ENCODE measurements at regions not wholly inside any gene's neighbourhood (a gene's known extent, or its start where the extent isn't known, plus 50 kb on each side); places are given as distances from the start of the nearest gene placed in this dataset.
"Not testable (repeated sequence)": the region's sequence is repeated elsewhere in the genome, so short reads cannot be mapped to it uniquely, and the experiment has no call there.

DNA sequence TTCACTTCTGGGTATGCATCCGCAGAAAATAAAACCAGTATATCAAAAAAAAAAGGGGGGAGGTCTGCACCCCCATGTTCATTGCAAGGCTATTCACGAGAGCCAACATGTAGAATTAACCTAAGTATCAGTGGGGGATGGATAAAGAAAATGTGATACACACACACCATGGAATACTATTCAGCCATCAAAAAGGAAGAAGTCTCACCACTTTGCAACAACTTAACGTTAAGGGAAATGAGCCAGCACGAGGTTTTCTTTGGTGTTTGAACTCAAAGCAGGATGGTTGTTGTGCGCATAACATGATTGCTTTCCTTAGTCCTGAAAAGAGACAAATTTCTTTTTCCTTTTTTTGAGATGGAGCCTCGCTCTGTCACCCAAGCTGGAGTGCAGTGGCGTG, 222.7 kb downstream of the SHOX start:
- H3K4me1 Mint-ChIP-seq (ENCODE audit: unreplicated experiment) = peaks cover 14% of the 10 kb centered on the region
- TF ChIP-seq, protein P1, sequence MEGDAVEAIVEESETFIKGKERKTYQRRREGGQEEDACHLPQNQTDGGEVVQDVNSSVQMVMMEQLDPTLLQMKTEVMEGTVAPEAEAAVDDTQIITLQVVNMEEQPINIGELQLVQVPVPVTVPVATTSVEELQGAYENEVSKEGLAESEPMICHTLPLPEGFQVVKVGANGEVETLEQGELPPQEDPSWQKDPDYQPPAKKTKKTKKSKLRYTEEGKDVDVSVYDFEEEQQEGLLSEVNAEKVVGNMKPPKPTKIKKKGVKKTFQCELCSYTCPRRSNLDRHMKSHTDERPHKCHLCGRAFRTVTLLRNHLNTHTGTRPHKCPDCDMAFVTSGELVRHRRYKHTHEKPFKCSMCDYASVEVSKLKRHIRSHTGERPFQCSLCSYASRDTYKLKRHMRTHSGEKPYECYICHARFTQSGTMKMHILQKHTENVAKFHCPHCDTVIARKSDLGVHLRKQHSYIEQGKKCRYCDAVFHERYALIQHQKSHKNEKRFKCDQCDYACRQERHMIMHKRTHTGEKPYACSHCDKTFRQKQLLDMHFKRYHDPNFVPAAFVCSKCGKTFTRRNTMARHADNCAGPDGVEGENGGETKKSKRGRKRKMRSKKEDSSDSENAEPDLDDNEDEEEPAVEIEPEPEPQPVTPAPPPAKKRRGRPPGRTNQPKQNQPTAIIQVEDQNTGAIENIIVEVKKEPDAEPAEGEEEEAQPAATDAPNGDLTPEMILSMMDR (conservative IDR thresholded peaks at IDR 0.05) = no peak
- no peak overlapping the region for H3K27ac Mint-ChIP-seq
- H3K27me3 Mint-ChIP-seq = peaks cover 13% of the 10 kb centered on the region
- H3K9me3 Mint-ChIP-seq = no peaks in the 10 kb centered on the region
- H3K4me3 Mint-ChIP-seq = no peak overlapping the region
- H3K36me3 Mint-ChIP-seq = no peaks in the 10 kb centered on the region
- DNase-seq (ENCODE audit: extremely low spot score, unreplicated experiment) = peak; percentile 2

- TF ChIP-seq, protein P1 (conservative IDR thresholded peaks at IDR 0.05) = no peak
- H3K27me3 Mint-ChIP-seq = peaks cover 8% of the 10 kb centered on the region
- peak overlapping the region; percentile 54 for H3K4me3 Mint-ChIP-seq
- H3K36me3 Mint-ChIP-seq = no peaks in the 10 kb centered on the region
- peak overlapping the region; percentile 27 for H3K27ac Mint-ChIP-seq
- no peaks in the 10 kb centered on the region for H3K9me3 Mint-ChIP-seq
- peak; percentile 45 for DNase-seq (ENCODE audit: extremely low spot score, unreplicated experiment)
- peaks cover 8% of the 10 kb centered on the region for H3K4me1 Mint-ChIP-seq (ENCODE audit: unreplicated experiment)
Observed at GRCh38 chrX:850471-850916, 219.9 kb downstream of the SHOX start.

DNA sequence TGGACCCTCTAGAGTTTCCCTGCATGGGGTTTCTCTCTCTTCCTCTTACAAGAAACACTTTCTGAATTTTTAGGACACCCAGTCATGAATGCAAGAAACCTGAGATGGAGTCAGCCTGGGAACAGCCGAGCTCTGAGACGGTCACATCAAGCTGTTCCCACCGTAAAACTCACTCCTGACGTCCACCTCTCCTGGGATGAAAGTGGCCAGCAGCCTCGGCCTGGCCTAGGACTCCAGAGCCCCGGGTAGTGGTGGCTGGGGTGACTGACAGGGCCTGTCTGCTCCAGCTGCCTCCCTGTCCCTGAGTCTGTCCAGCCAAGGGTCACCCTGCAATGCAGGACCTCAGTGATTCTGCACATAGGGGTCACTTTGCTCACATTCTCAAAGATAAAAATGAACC, 217.8 kb downstream of the SHOX start:
- Mint-ChIP-seq H3K9me3 (no peaks in the 10 kb centered on the region), H3K4me3 (no peak overlapping the region), H3K27me3 (peaks cover 9% of the 10 kb centered on the region), H3K27ac (no peak overlapping the region), H3K4me1 (ENCODE audit: unreplicated experiment) (peaks cover 8% of the 10 kb centered on the region), H3K36me3 (no peaks in the 10 kb centered on the region)
- TF ChIP-seq, protein P1 (conservative IDR thresholded peaks at IDR 0.05) = no peak
- no peak for DNase-seq (ENCODE audit: extremely low spot score, unreplicated experiment)

DNA sequence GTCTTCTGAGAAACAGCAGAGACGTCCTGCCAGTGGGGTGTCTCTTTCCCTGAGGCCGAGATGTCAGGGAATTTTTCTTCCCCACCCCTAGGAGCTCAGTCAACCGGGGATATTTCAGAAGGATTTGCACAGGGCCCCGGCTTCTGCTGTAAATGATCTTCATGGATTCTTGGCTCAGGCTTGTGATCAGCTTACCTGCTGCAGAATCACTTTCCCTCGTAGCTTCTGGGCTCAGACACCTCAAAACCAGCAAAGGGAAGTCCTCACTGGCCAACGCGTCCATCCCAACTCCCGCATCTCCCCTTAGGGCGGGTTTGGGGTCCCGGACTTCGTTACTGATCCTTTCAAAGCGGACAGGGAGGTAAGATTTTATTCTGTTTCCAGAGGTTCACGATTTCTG, 212.7 kb downstream of the SHOX start:
- Mint-ChIP-seq H3K9me3 (no peaks in the 10 kb centered on the region), H3K36me3 (no peaks in the 10 kb centered on the region), H3K4me3 (no peak overlapping the region), H3K27ac (no peak overlapping the region), H3K27me3 (peaks cover 12% of the 10 kb centered on the region), H3K4me1 (ENCODE audit: unreplicated experiment) (no peaks in the 10 kb centered on the region)
- DNase-seq (ENCODE audit: extremely low spot score, unreplicated experiment) = no peak
- TF ChIP-seq, protein P1 (conservative IDR thresholded peaks at IDR 0.05) = no peak

GRCh38 chrX:840556-840955, 210.0 kb downstream of the SHOX start:
- H3K4me1 Mint-ChIP-seq (ENCODE audit: unreplicated experiment) = no peaks in the 10 kb centered on the region
- peak; percentile 57 for DNase-seq (ENCODE audit: extremely low spot score, unreplicated experiment)
- H3K4me3 Mint-ChIP-seq = no peak overlapping the region
- no peak overlapping the region for H3K27ac Mint-ChIP-seq
- H3K36me3 Mint-ChIP-seq = no peaks in the 10 kb centered on the region
- no peaks in the 10 kb centered on the region for H3K9me3 Mint-ChIP-seq
- TF ChIP-seq, protein P1 (conservative IDR thresholded peaks at IDR 0.05) = no peak
- H3K27me3 Mint-ChIP-seq = peaks cover 12% of the 10 kb centered on the region

DNA sequence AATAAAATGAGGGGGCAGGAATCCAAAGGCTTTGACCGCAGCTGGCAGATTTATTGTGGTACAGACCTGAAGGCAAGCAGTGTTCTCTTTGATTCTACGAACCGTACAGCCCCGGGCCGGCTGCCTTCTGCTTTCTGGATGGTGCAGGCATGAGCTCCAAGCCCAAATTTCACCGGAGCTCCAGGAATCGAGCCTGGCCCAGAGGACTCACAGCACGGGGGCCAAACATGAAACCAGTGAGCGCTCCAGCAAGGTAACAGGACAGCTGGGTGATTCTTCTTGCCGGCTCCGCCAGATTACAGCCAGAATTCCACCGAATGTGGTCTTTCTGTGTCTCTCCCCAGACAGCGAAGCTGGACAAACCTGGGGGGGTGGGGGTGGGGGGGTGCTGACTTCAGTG, 208.1 kb downstream of the SHOX start:
- H3K9me3 Mint-ChIP-seq; H3K36me3 Mint-ChIP-seq; H3K27ac Mint-ChIP-seq; H3K4me1 Mint-ChIP-seq (ENCODE audit: unreplicated experiment); H3K4me3 Mint-ChIP-seq: not testable (repeated sequence)
- DNase-seq (ENCODE audit: extremely low spot score, unreplicated experiment) = peak; percentile 60
- peaks cover 12% of the 10 kb centered on the region for H3K27me3 Mint-ChIP-seq

GRCh38 chrX:835857-836256, 205.3 kb downstream of the SHOX start:
- H3K36me3 Mint-ChIP-seq; H3K9me3 Mint-ChIP-seq; H3K4me1 Mint-ChIP-seq (ENCODE audit: unreplicated experiment); H3K4me3 Mint-ChIP-seq; H3K27ac Mint-ChIP-seq; H3K27me3 Mint-ChIP-seq: not testable (repeated sequence)
- peak; percentile 1 for DNase-seq (ENCODE audit: extremely low spot score, unreplicated experiment)

Measured in type B pancreatic cell (in vitro differentiated cells).